Endothelial cell of umbilical vein (primary cell): ENCODE measurements at regions not wholly inside any gene's neighbourhood (a gene's known extent, or its start where the extent isn't known, plus 50 kb on each side); places are given as distances from the start of the nearest gene placed in this dataset.

Experiments used
- EZH2 ChIP-seq: IDR thresholded peaks from 2 replicates; pipeline ENCODE4 v1.6.1; 2012; ENCODE audit warnings: borderline replicate concordance, low read depth, mild to moderate bottlenecking, moderate library complexity, low read length, inconsistent platforms; ENCODE audit not compliant: severe bottlenecking
- GATA2 ChIP-seq: IDR thresholded peaks from 2 replicates; pipeline ENCODE4 v1.7.0; 2011; ENCODE audit warnings: low read depth, mild to moderate bottlenecking, moderate library complexity, mixed read lengths, low read length; ENCODE audit not compliant: insufficient read length, insufficient read depth
- JUN ChIP-seq: IDR thresholded peaks from 2 replicates; pipeline ENCODE4 v1.6.1; 2011; ENCODE audit warnings: borderline replicate concordance, low read depth; ENCODE audit not compliant: insufficient read length, insufficient read depth
- POLR2A ChIP-seq: IDR thresholded peaks from 2 replicates; pipeline ENCODE4 v1.6.1; 2012; ENCODE audit warnings: low read depth, mild to moderate bottlenecking, control low read depth, low read length
- POLR2AphosphoS5 ChIP-seq: IDR thresholded peaks from 2 replicates; pipeline ENCODE4 v1.6.1; 2012; ENCODE audit warnings: low read depth, mild to moderate bottlenecking, control low read depth, low read length, moderate library complexity; ENCODE audit not compliant: insufficient read depth
- TF ChIP-seq, protein P1 (sequence below), 2 donors: IDR thresholded peaks; 1 replicate in 1 of 2; 2 replicates in 1 of 2; pipeline ENCODE4 v1.5.1; 2011; ENCODE audit warnings: low read length in 2 of 2, mild to moderate bottlenecking in 2 of 2, moderate library complexity in 2 of 2, control low read depth in 1 of 2, inconsistent platforms in 1 of 2, low read depth in 1 of 2; ENCODE audit not compliant: insufficient read depth in 1 of 2; ENCODE audit errors: extremely low read depth in 1 of 2
- TF ChIP-seq, protein P2 (sequence below): IDR thresholded peaks from 2 replicates; pipeline ENCODE4 v1.6.1; 2011; ENCODE audit not compliant: insufficient read depth, insufficient read length

DNA sequence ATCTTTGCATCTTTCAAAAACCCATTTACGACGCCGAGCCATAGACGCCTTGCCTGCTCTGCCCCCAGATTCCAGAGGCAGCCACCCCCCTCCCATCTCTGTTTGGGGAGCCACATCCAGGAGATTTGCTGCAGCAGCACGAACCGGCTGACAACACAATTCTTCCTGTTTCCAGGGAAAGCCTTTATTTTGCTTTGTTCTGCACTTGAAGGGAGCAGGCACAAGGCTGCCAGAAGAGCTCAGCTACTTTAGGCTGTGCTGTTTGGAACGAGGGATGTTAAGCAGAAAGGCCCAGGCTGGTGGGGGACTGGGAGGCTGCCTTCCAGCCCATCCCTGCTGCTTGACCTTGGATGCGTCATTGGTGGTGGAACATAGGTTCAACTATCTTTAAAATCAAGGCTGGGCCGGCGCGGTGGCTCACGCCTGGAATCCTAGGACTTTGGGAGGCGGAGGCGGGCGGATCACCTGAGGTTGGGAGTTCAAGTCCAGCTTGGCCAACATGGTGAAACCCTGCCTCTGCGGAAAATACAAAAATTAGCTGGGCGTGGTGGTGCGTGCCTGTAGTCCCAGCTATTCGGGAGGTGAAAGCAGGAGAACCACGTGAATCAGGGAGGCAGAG is 243.9 kb downstream of the MIAT start:
- TF ChIP-seq, protein P1, sequence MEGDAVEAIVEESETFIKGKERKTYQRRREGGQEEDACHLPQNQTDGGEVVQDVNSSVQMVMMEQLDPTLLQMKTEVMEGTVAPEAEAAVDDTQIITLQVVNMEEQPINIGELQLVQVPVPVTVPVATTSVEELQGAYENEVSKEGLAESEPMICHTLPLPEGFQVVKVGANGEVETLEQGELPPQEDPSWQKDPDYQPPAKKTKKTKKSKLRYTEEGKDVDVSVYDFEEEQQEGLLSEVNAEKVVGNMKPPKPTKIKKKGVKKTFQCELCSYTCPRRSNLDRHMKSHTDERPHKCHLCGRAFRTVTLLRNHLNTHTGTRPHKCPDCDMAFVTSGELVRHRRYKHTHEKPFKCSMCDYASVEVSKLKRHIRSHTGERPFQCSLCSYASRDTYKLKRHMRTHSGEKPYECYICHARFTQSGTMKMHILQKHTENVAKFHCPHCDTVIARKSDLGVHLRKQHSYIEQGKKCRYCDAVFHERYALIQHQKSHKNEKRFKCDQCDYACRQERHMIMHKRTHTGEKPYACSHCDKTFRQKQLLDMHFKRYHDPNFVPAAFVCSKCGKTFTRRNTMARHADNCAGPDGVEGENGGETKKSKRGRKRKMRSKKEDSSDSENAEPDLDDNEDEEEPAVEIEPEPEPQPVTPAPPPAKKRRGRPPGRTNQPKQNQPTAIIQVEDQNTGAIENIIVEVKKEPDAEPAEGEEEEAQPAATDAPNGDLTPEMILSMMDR (IDR thresholded peaks at IDR 0.05; ENCODE audit: extremely low read depth in 1 of 2, insufficient read depth in 1 of 2, low read depth in 1 of 2, low read length in 2 of 2) = no peak
- TF ChIP-seq, protein P2, sequence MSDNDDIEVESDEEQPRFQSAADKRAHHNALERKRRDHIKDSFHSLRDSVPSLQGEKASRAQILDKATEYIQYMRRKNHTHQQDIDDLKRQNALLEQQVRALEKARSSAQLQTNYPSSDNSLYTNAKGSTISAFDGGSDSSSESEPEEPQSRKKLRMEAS = no peak
- TF ChIP-seq POLR2AphosphoS5 (no peak), EZH2 (no peak), GATA2 (no peak), POLR2A (no peak), JUN (no peak)
